NCI-H774 (cell line): ENCODE measurements at regions not wholly inside any gene's neighbourhood (a gene's known extent, or its start where the extent isn't known, plus 50 kb on each side); places are given as distances from the start of the nearest gene placed in this dataset.
"Not testable (repeated sequence)": the region's sequence is repeated elsewhere in the genome, so short reads cannot be mapped to it uniquely, and the experiment has no call there.

Experiments
- DNase-seq: peaks from one replicate; lab custom pipeline; 2025; lab: John Stamatoyannopoulos, UW

GRCh38 chr6:57708061-57708460 is 390.6 kb downstream of the PRIM2 start:
- DNase-seq: not testable (repeated sequence)

- not testable (repeated sequence) for DNase-seq
Observed at GRCh38 chr6:57722546-57722945, 405.1 kb downstream of the PRIM2 start.

- DNase-seq: not testable (repeated sequence)
Observed at GRCh38 chr6:57723815-57724401, 406.5 kb downstream of the PRIM2 start.

GRCh38 chr6:57729407-57729806 is 412.0 kb downstream of the PRIM2 start:
- DNase-seq: not testable (repeated sequence)

GRCh38 chr6:57730726-57731125 is 413.3 kb downstream of the PRIM2 start:
- DNase-seq: not testable (repeated sequence)

GRCh38 chr6:57747716-57748115 is 430.3 kb downstream of the PRIM2 start:
- DNase-seq: not testable (repeated sequence)

GRCh38 chr6:57759850-57760249 is 442.4 kb downstream of the PRIM2 start:
- DNase-seq: not testable (repeated sequence)

- peak; percentile 11 for DNase-seq
Observed at GRCh38 chr6:57792720-57793397, 475.4 kb downstream of the PRIM2 start.

- peak; percentile 46 for DNase-seq
Observed at GRCh38 chr6:57793398-57793762, 475.9 kb downstream of the PRIM2 start.

- not testable (repeated sequence) for DNase-seq
Observed at GRCh38 chr6:57799703-57800479, 482.5 kb downstream of the PRIM2 start.

- not testable (repeated sequence) for DNase-seq
Observed at GRCh38 chr6:57808581-57808980, 491.2 kb downstream of the PRIM2 start.

GRCh38 chr6:57809454-57809853 is 492.0 kb downstream of the PRIM2 start:
- not testable (repeated sequence) for DNase-seq

GRCh38 chr6:57813271-57814075 is 496.0 kb downstream of the PRIM2 start:
- DNase-seq: not testable (repeated sequence)

GRCh38 chr6:57815826-57816225 is 498.4 kb downstream of the PRIM2 start:
- DNase-seq: not testable (repeated sequence)

GRCh38 chr6:57821325-57821724 is 503.9 kb downstream of the PRIM2 start:
- not testable (repeated sequence) for DNase-seq

- DNase-seq: not testable (repeated sequence)
Observed at GRCh38 chr6:57822448-57822847, 505.0 kb downstream of the PRIM2 start.

GRCh38 chr6:57822896-57823358 is 505.5 kb downstream of the PRIM2 start:
- DNase-seq: no peak

GRCh38 chr6:57837622-57838209 is 520.3 kb downstream of the PRIM2 start:
- peak; percentile 71 for DNase-seq

GRCh38 chr6:57841551-57841950 is 524.1 kb downstream of the PRIM2 start:
- not testable (repeated sequence) for DNase-seq

- not testable (repeated sequence) for DNase-seq
Observed at GRCh38 chr6:57853745-57854407, 536.4 kb downstream of the PRIM2 start.
